Body of pancreas (tissue), 4 donors: ENCODE measurements at regions not wholly inside any gene's neighbourhood (a gene's known extent, or its start where the extent isn't known, plus 50 kb on each side); places are given as distances from the start of the nearest gene placed in this dataset.

Experiments
- ATAC-seq: fragments of 150-250 bp; one replicate; pipeline ENCODE4 v1.9.1; 2016
- DNase-seq, 4 donors: peaks; one replicate each; pipeline ENCODE4 v3.0.0-alpha.2; 2019
- H3K27ac ChIP-seq, 4 donors: fragments of 200-600 bp; sonication (generic); 1 replicate in 3 of 4; 2 replicates in 1 of 4; pipeline versions ENCODE4 v1.5.1 to v1.6.1; 2016 to 2019; ENCODE audit warnings: mild to moderate bottlenecking in 1 of 4, mixed read lengths in 1 of 4, moderate library complexity in 1 of 4
- H3K27me3 ChIP-seq, 2 donors: fragments of 200-600 bp; sonication (generic); one replicate each; pipeline ENCODE4 v1.6.0; 2016; ENCODE audit warnings: mild to moderate bottlenecking in 1 of 2
- H3K36me3 ChIP-seq, 2 donors: fragments of 200-600 bp; sonication (generic); replicated peaks in 1 of 2; 2 replicates each; pipeline ENCODE4 v1.5.1; 2016; ENCODE audit warnings: low read depth in 2 of 2; ENCODE audit not compliant: insufficient read depth in 1 of 2
- H3K4me1 ChIP-seq: fragments of 200-600 bp; sonication (generic); one replicate; pipeline ENCODE4 v1.6.0; 2016
- H3K4me3 ChIP-seq, 2 donors: fragments of 200-600 bp; sonication (generic); 1 replicate in 1 of 2; 2 replicates in 1 of 2; pipeline ENCODE4 v1.5.1; 2016 to 2019
- H3K9me3 ChIP-seq, 3 donors: fragments of 200-600 bp; sonication (generic); 1 replicate in 2 of 3; 2 replicates in 1 of 3; pipeline ENCODE4 v1.5.1; 2016
- CTCF ChIP-seq, 7 experiments: fragments of 450-650 bp in 4 of 7; fragments of 200-600 bp in 3 of 7; sonication (generic) in 3 of 7; IDR thresholded peaks; one replicate each; pipeline ENCODE4 v1.5.1; 2016 to 2019; ENCODE audit warnings: antibody characterized with exemption in 7 of 7
- POLR2A ChIP-seq, 3 donors: fragments of 450-650 bp; IDR thresholded peaks; one replicate each; pipeline ENCODE4 v1.6.1; 2016; ENCODE audit warnings: antibody characterized with exemption in 3 of 3, mild to moderate bottlenecking in 2 of 3
- WGBS, 2 donors: methylation state at CpG; one replicate each; pipeline ENCODE4 v1.1.5; 2017; 5-methylcytosine and 5-hydroxymethylcytosine counted together
- intact Hi-C: fragments of 100-400 bp; cut with DNase I; formaldehyde crosslinking; loops from one replicate; pipeline ENCODE4 v1.15.1; 2023

- DNase-seq: no peak
- no peaks in the 10 kb centered on the region for H3K27me3 ChIP-seq
- TF ChIP-seq POLR2A (IDR thresholded peaks at IDR 0.05) (no peak), CTCF (IDR thresholded peaks at IDR 0.05) (no peak)
- no peaks in the 10 kb centered on the region for H3K9me3 ChIP-seq
- no peak for ATAC-seq
- intact Hi-C loops: no loop called here
- no peak overlapping the region for H3K4me3 ChIP-seq
- H3K27ac ChIP-seq: no peak overlapping the region
- H3K4me1 ChIP-seq: no peaks in the 10 kb centered on the region
- no peaks in the 10 kb centered on the region for H3K36me3 ChIP-seq
These were observed 411.5 kb downstream of the NFIB start for GRCh38 chr9:13902286-13903066.

GRCh38 chr9:13901176-13901575, 412.8 kb downstream of the NFIB start:
- Histone ChIP-seq H3K4me3 (no peak overlapping the region), H3K27ac (no peak overlapping the region), H3K4me1 (no peaks in the 10 kb centered on the region), H3K36me3 (no peaks in the 10 kb centered on the region), H3K27me3 (no peaks in the 10 kb centered on the region), H3K9me3 (no peaks in the 10 kb centered on the region)
- intact Hi-C loops: no loop called here
- TF ChIP-seq CTCF (IDR thresholded peaks at IDR 0.05): no peak
- ATAC-seq (no peak), DNase-seq (no peak)
- 89 to 91% methylated on average over 3 of the region's 3 CpGs for WGBS, 2 donors

- Histone ChIP-seq H3K4me1 (no peaks in the 10 kb centered on the region), H3K9me3 (no peaks in the 10 kb centered on the region), H3K4me3 (no peak overlapping the region), H3K27ac (no peak overlapping the region), H3K36me3 (no peaks in the 10 kb centered on the region), H3K27me3 (no peaks in the 10 kb centered on the region)
- DNase-seq: no peak
- intact Hi-C loops: no loop called here
- TF ChIP-seq POLR2A (IDR thresholded peaks at IDR 0.05): no peak
- no peak for TF ChIP-seq CTCF (IDR thresholded peaks at IDR 0.05)
- WGBS, 2 donors: 65 to 83% methylated on average over 5 of the region's 5 CpGs
- no peak for ATAC-seq
These were observed 413.5 kb downstream of the NFIB start for GRCh38 chr9:13900449-13900848.

GRCh38 chr9:13899924-13900323, 414.0 kb downstream of the NFIB start:
- no peak overlapping the region for H3K4me3 ChIP-seq
- TF ChIP-seq CTCF (IDR thresholded peaks at IDR 0.05) (no peak), POLR2A (IDR thresholded peaks at IDR 0.05) (no peak)
- no peaks in the 10 kb centered on the region for H3K27me3 ChIP-seq
- 69 to 70% methylated on average over 7 of the region's 7 CpGs for WGBS, 2 donors
- intact Hi-C loops: no loop called here
- no peaks in the 10 kb centered on the region for H3K9me3 ChIP-seq
- H3K4me1 ChIP-seq: no peaks in the 10 kb centered on the region
- ATAC-seq: peak; percentile 24
- no peak for DNase-seq
- no peaks in the 10 kb centered on the region for H3K36me3 ChIP-seq
- peak overlapping the region in 1 of 4 donors; percentile 37 for H3K27ac ChIP-seq

GRCh38 chr9:13898957-13899356, 415.0 kb downstream of the NFIB start:
- WGBS, 2 donors: 41 to 67% methylated on average over 2 of the region's 2 CpGs
- Histone ChIP-seq H3K36me3 (no peaks in the 10 kb centered on the region), H3K4me3 (no peak overlapping the region), H3K9me3 (no peaks in the 10 kb centered on the region), H3K4me1 (no peaks in the 10 kb centered on the region), H3K27ac (no peak overlapping the region), H3K27me3 (no peaks in the 10 kb centered on the region)
- TF ChIP-seq POLR2A (IDR thresholded peaks at IDR 0.05): no peak
- TF ChIP-seq CTCF (IDR thresholded peaks at IDR 0.05): no peak
- DNase-seq (no peak), ATAC-seq (no peak)
- intact Hi-C loops: no loop called here
